Keratinocyte (primary cell): ENCODE measurements at regions not wholly inside any gene's neighbourhood (a gene's known extent, or its start where the extent isn't known, plus 50 kb on each side); places are given as distances from the start of the nearest gene placed in this dataset.

ENCODE experiments used
- DNase-seq: peaks from one replicate; pipeline ENCODE4 v3.0.0-alpha.2; 2011; ENCODE audit warnings: low read depth, missing footprints, low spot score
- FAIRE-seq: peaks from 2 replicates; lab custom pipeline; 2011; peaks lifted over from hg19 to GRCh38; lab: Jason Lieb, UNC
- H2AFZ ChIP-seq: 2 replicates; pipeline ENCODE4 v1.6.0; 2012; ENCODE audit warnings: low read length, control low read depth, inconsistent platforms; ENCODE audit not compliant: control insufficient read depth
- H3K27ac ChIP-seq: 2 replicates; pipeline ENCODE4 v1.5.1; 2011; ENCODE audit warnings: low read length; ENCODE audit not compliant: control insufficient read depth, insufficient read depth
- H3K27me3 ChIP-seq: 3 replicates; pipeline ENCODE4 v1.6.0; 2011; ENCODE audit warnings: low read length; ENCODE audit not compliant: control insufficient read depth, insufficient read depth; ENCODE audit errors: extremely low read depth
- H3K36me3 ChIP-seq, 2 experiments: 2 replicates in 1 of 2; 3 replicates in 1 of 2; pipeline ENCODE4 v1.5.1; 2011; ENCODE audit warnings: low read length in 2 of 2, mild to moderate bottlenecking in 1 of 2; ENCODE audit not compliant: control insufficient read depth in 2 of 2, insufficient read depth in 2 of 2; ENCODE audit errors: extremely low read depth in 1 of 2
- H3K4me1 ChIP-seq: 3 replicates; pipeline ENCODE4 v1.5.1; 2011; ENCODE audit warnings: low read length; ENCODE audit not compliant: control insufficient read depth, insufficient read depth; ENCODE audit errors: extremely low read depth
- H3K4me2 ChIP-seq: 3 replicates; pipeline ENCODE4 v1.6.0; 2011; ENCODE audit warnings: low read depth, low read length; ENCODE audit not compliant: control insufficient read depth, insufficient read depth; ENCODE audit errors: extremely low read depth
- H3K4me3 ChIP-seq, 3 experiments: fragments of 200-600 bp in 1 of 3; sonication (generic) in 1 of 3; 2 replicates in 2 of 3; 3 replicates in 1 of 3; pipeline ENCODE4 v1.5.1; 2011 to 2016; ENCODE audit warnings: low read length in 3 of 3, mild to moderate bottlenecking in 3 of 3, control low read depth in 2 of 3, inconsistent platforms in 1 of 3, low read depth in 1 of 3, mixed read lengths in 1 of 3, mixed run types in 1 of 3, moderate library complexity in 1 of 3; ENCODE audit not compliant: control insufficient read depth in 2 of 3, insufficient read depth in 2 of 3; ENCODE audit errors: extremely low read depth in 1 of 3
- H3K79me2 ChIP-seq: 2 replicates; pipeline ENCODE4 v1.6.0; 2012; ENCODE audit warnings: low read length; ENCODE audit not compliant: control insufficient read depth, insufficient read depth
- H3K9ac ChIP-seq: 3 replicates; pipeline ENCODE4 v1.6.0; 2011; ENCODE audit warnings: low read length; ENCODE audit not compliant: control insufficient read depth, insufficient read depth; ENCODE audit errors: extremely low read depth
- H3K9me1 ChIP-seq: 3 replicates; pipeline ENCODE4 v1.6.0; 2011; ENCODE audit warnings: low read length; ENCODE audit not compliant: control insufficient read depth, insufficient read depth; ENCODE audit errors: extremely low read depth
- H3K9me3 ChIP-seq: 2 replicates; pipeline ENCODE4 v1.5.1; 2012; ENCODE audit warnings: low read depth, low read length; ENCODE audit not compliant: control insufficient read depth
- H4K20me1 ChIP-seq: 3 replicates; pipeline ENCODE4 v1.6.0; 2011; ENCODE audit warnings: low read length; ENCODE audit not compliant: control insufficient read depth, insufficient read depth; ENCODE audit errors: extremely low read depth
- EZH2 ChIP-seq: IDR thresholded peaks from one replicate; pipeline ENCODE4 v1.6.1; 2012; ENCODE audit warnings: inconsistent platforms, mild to moderate bottlenecking, low read length, moderate library complexity
- dilution Hi-C: fragments of 300-500 bp; cut with MboI; formaldehyde crosslinking; loops from one replicate; pipeline ENCODE4 v1.7.0; 2020; ENCODE audit warnings: low sequenced_read_pairs; ENCODE audit not compliant: extremely low pct_ligation_motif_present
- TF ChIP-seq, protein P1 (sequence below), 3 experiments: IDR thresholded peaks in 1 of 3; conservative IDR thresholded peaks in 1 of 3; optimal IDR thresholded peaks in 1 of 3; 2 replicates in 2 of 3; 3 replicates in 1 of 3; pipeline versions ENCODE3 to v1.5.1; 2011; ENCODE audit warnings: low read length in 3 of 3, mild to moderate bottlenecking in 3 of 3, moderate library complexity in 2 of 3, control low read depth in 1 of 3, inconsistent platforms in 1 of 3; ENCODE audit not compliant: insufficient read depth in 2 of 3; ENCODE audit errors: extremely low read depth in 1 of 3

GRCh38 chr12:124383028-124383427 lies 88.1 kb downstream of the RFLNA start:
- dilution Hi-C loops: no loop called here
- Histone ChIP-seq H2AFZ (no peak overlapping the region), H3K4me2 (no peak overlapping the region), H3K79me2 (no peaks in the 10 kb centered on the region), H3K9me1 (no peaks in the 10 kb centered on the region), H3K36me3 (peaks cover 15 to 26% of the 10 kb centered on the region in 2 experiments), H3K9ac (no peak overlapping the region), H3K9me3 (no peaks in the 10 kb centered on the region), H3K4me1 (peaks cover 46% of the 10 kb centered on the region), H4K20me1 (peaks cover 5% of the 10 kb centered on the region), H3K27ac (no peak overlapping the region), H3K27me3 (no peaks in the 10 kb centered on the region), H3K4me3 (no peak overlapping the region)
- TF ChIP-seq, protein P1, sequence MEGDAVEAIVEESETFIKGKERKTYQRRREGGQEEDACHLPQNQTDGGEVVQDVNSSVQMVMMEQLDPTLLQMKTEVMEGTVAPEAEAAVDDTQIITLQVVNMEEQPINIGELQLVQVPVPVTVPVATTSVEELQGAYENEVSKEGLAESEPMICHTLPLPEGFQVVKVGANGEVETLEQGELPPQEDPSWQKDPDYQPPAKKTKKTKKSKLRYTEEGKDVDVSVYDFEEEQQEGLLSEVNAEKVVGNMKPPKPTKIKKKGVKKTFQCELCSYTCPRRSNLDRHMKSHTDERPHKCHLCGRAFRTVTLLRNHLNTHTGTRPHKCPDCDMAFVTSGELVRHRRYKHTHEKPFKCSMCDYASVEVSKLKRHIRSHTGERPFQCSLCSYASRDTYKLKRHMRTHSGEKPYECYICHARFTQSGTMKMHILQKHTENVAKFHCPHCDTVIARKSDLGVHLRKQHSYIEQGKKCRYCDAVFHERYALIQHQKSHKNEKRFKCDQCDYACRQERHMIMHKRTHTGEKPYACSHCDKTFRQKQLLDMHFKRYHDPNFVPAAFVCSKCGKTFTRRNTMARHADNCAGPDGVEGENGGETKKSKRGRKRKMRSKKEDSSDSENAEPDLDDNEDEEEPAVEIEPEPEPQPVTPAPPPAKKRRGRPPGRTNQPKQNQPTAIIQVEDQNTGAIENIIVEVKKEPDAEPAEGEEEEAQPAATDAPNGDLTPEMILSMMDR (optimal IDR thresholded peaks at IDR 0.05 in 1 of 3, IDR thresholded peaks at IDR 0.05 in 1 of 3, conservative IDR thresholded peaks at IDR 0.05 in 1 of 3; ENCODE audit: extremely low read depth in 1 of 3, insufficient read depth in 2 of 3, low read length in 3 of 3): no peak
- TF ChIP-seq EZH2: no peak
- DNase-seq: no peak
- no peak for FAIRE-seq

DNA sequence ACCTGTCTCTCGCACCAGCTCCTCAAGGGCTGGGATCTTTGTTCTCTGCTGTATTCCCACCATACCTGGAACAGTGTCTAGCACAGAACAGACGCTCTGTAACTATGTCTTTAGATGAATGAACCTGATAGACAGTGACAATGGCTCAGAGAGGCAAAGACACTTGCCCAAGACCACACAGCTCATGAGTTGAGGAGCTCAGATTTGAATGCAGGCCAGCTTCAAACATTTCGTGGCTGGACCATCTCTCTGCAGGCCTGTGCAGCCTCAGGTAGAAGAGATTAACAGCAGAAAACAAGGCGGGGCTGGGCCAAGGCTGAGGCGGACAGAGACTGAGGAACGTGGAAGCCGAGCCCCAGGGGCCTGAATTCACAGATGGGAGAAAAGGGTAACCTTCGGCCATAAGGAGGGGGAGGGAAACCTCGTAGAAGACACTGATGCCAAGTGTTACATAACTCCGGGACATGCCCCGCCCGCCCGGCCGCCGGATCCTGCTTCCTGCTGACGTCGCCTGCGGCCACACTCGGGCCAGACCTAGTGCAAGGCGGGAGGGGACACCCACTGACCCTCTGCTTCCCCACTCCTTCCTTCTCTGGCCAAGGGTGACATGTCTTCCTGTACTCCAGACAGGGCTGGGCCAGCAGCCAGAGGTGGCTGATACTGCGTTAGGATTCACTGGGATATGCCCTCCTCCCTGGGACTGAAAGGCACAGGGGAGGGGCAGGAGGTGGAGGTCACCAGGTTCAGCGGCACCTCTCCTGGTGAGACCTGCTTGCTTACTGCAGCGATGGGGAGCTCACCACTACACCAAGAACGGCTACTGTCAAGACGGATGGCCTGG lies 86.8 kb downstream of the RFLNA start:
- peak; percentile 65 for FAIRE-seq
- Histone ChIP-seq H3K4me1 (peaks cover 46% of the 10 kb centered on the region), H3K27me3 (no peaks in the 10 kb centered on the region), H3K9ac (peak overlapping the region; percentile 15), H3K4me3 (no peak overlapping the region), H3K4me2 (peak overlapping the region; percentile 45), H3K36me3 (peaks cover 23 to 33% of the 10 kb centered on the region in 2 experiments), H3K9me3 (no peaks in the 10 kb centered on the region), H3K27ac (no peak overlapping the region), H3K79me2 (no peaks in the 10 kb centered on the region), H4K20me1 (peaks cover 5% of the 10 kb centered on the region), H3K9me1 (no peaks in the 10 kb centered on the region), H2AFZ (no peak overlapping the region)
- TF ChIP-seq EZH2: no peak
- TF ChIP-seq, protein P1 (optimal IDR thresholded peaks at IDR 0.05 in 1 of 3, IDR thresholded peaks at IDR 0.05 in 1 of 3, conservative IDR thresholded peaks at IDR 0.05 in 1 of 3; ENCODE audit: extremely low read depth in 1 of 3, insufficient read depth in 2 of 3, low read length in 3 of 3): no peak
- dilution Hi-C loops: no loop called here
- no peak for DNase-seq
